Prostate gland (tissue), 2 donors: ENCODE measurements at regions not wholly inside any gene's neighbourhood (a gene's known extent, or its start where the extent isn't known, plus 50 kb on each side); places are given as distances from the start of the nearest gene placed in this dataset.

ENCODE experiments used
- DNase-seq: peaks from one replicate; pipeline ENCODE4 v3.0.0-alpha.2; 2019; ENCODE audit warnings: low spot score
- H3K27ac ChIP-seq, 2 donors: fragments of 200-600 bp; sonication (generic); 2 replicates each; pipeline ENCODE4 v1.5.1; 2017 to 2019
- H3K27me3 ChIP-seq: fragments of 200-600 bp; sonication (generic); replicated peaks from 2 replicates; pipeline ENCODE4 v1.5.1; 2019; ENCODE audit not compliant: insufficient read depth
- H3K36me3 ChIP-seq, 2 donors: fragments of 200-600 bp; sonication (generic); 1 replicate in 1 of 2; 2 replicates in 1 of 2; pipeline versions ENCODE4 v1.5.1 to v1.8.1; 2017 to 2019
- H3K4me1 ChIP-seq: fragments of 200-600 bp; sonication (generic); replicated peaks from 2 replicates; pipeline ENCODE4 v1.5.1; 2019
- H3K4me3 ChIP-seq, 2 donors: fragments of 200-600 bp; sonication (generic); 2 replicates each; pipeline ENCODE4 v1.5.1; 2017 to 2019
- H3K9me3 ChIP-seq: fragments of 200-600 bp; sonication (generic); 2 replicates; pipeline ENCODE4 v1.5.1; 2017
- CTCF ChIP-seq, 4 experiments: fragments of 200-600 bp in 2 of 4; fragments of 450-650 bp in 2 of 4; sonication (generic) in 2 of 4; IDR thresholded peaks; 1 replicate in 3 of 4; 2 replicates in 1 of 4; pipeline ENCODE4 v1.5.1; 2016 to 2019; ENCODE audit warnings: antibody characterized with exemption in 4 of 4, mild to moderate bottlenecking in 2 of 4, moderate library complexity in 2 of 4
- POLR2A ChIP-seq: fragments of 450-650 bp; IDR thresholded peaks from one replicate; pipeline ENCODE4 v1.6.1; 2016; ENCODE audit warnings: antibody characterized with exemption, mild to moderate bottlenecking
- POLR2AphosphoS5 ChIP-seq: sonication (generic); formaldehyde crosslinking; IDR thresholded peaks from one replicate; pipeline ENCODE4 v1.6.1; 2017; ENCODE audit warnings: antibody characterized with exemption
- WGBS: methylation state at CpG from one replicate; pipeline ENCODE4 v1.1.5; 2018; 5-methylcytosine and 5-hydroxymethylcytosine counted together
- intact Hi-C: fragments of 100-400 bp; cut with DNase I; formaldehyde crosslinking; loops from one replicate; pipeline ENCODE4 v1.14.2; 2022

- intact Hi-C loops = no loop called here
- no peak for TF ChIP-seq CTCF (IDR thresholded peaks at IDR 0.05)
- TF ChIP-seq POLR2AphosphoS5 = no peak
- no peak for TF ChIP-seq POLR2A
- Histone ChIP-seq H3K27ac (no peak overlapping the region), H3K36me3 (no peaks in the 10 kb centered on the region), H3K4me3 (no peak overlapping the region), H3K4me1 (no peaks in the 10 kb centered on the region), H3K27me3 (no peaks in the 10 kb centered on the region), H3K9me3 (no peaks in the 10 kb centered on the region)
- no peak for DNase-seq
These were observed 718.8 kb downstream of the BRINP1 start for GRCh38 chr9:118650417-118650816.

- Histone ChIP-seq H3K27me3 (no peaks in the 10 kb centered on the region), H3K9me3 (no peaks in the 10 kb centered on the region), H3K27ac (no peak overlapping the region), H3K4me1 (no peaks in the 10 kb centered on the region), H3K36me3 (no peaks in the 10 kb centered on the region), H3K4me3 (no peak overlapping the region)
- 56% methylated on average over 2 of the region's 2 CpGs for WGBS
- TF ChIP-seq CTCF (IDR thresholded peaks at IDR 0.05) (no peak), POLR2A (no peak), POLR2AphosphoS5 (no peak)
- intact Hi-C loops = no loop called here
- DNase-seq = no peak
These were observed 717.7 kb downstream of the BRINP1 start for GRCh38 chr9:118651511-118651910.

GRCh38 chr9:118652258-118652657, 717.0 kb downstream of the BRINP1 start:
- 84% methylated on average over 2 of the region's 2 CpGs for WGBS
- DNase-seq = no peak
- TF ChIP-seq CTCF (IDR thresholded peaks at IDR 0.05) (no peak), POLR2AphosphoS5 (no peak), POLR2A (no peak)
- Histone ChIP-seq H3K27ac (no peak overlapping the region), H3K36me3 (no peaks in the 10 kb centered on the region), H3K4me3 (no peak overlapping the region), H3K27me3 (no peaks in the 10 kb centered on the region), H3K9me3 (no peaks in the 10 kb centered on the region), H3K4me1 (no peaks in the 10 kb centered on the region)
- intact Hi-C loops = no loop called here

GRCh38 chr9:118652912-118653311, 716.3 kb downstream of the BRINP1 start:
- Histone ChIP-seq H3K4me3 (no peak overlapping the region), H3K36me3 (no peaks in the 10 kb centered on the region), H3K27ac (no peak overlapping the region), H3K27me3 (no peaks in the 10 kb centered on the region), H3K9me3 (no peaks in the 10 kb centered on the region), H3K4me1 (no peaks in the 10 kb centered on the region)
- intact Hi-C loops = no loop called here
- no peak for TF ChIP-seq CTCF (IDR thresholded peaks at IDR 0.05)
- no peak for TF ChIP-seq POLR2A
- no peak for TF ChIP-seq POLR2AphosphoS5
- no peak for DNase-seq
- 92% methylated on average over 2 of the region's 2 CpGs for WGBS

- Histone ChIP-seq H3K9me3 (no peaks in the 10 kb centered on the region), H3K27ac (no peak overlapping the region), H3K36me3 (no peaks in the 10 kb centered on the region), H3K4me3 (no peak overlapping the region), H3K27me3 (no peaks in the 10 kb centered on the region), H3K4me1 (no peaks in the 10 kb centered on the region)
- TF ChIP-seq POLR2A = no peak
- no peak for TF ChIP-seq POLR2AphosphoS5
- TF ChIP-seq CTCF (IDR thresholded peaks at IDR 0.05) = no peak
- no peak for DNase-seq
- intact Hi-C loops = no loop called here
- 66% methylated on average over 6 of the region's 6 CpGs for WGBS
These were observed 710.2 kb downstream of the BRINP1 start for GRCh38 chr9:118659011-118659410.
